ENCODE measurements at regions not wholly inside any gene's neighbourhood (a gene's known extent, or its start where the extent isn't known, plus 50 kb on each side); places are given as distances from the start of the nearest gene placed in this dataset.

GRCh38 chr10:118106426-118106825 is 59.7 kb upstream of the RAB11FIP2 start:
- no peak for DNase-seq

DNA sequence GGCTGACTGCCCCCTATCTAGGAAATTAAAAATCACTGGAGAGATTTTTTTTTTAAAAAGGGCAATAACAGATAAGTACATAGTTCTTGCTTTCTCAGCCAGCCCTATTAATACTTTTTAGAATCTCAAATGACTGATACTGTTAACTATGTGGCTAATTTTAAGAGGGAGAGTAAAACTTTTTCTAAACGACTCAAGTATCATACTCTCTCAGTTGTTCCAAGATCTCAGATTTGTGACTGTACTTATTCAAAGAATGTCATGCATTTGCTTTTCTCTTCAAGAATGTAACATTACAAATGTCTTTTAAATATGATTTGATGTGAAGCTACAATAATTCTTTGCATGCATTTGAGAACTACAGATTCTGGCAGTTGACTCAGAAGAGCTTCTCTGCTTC is 55.4 kb upstream of the RAB11FIP2 start:
- DNase-seq: no peak

GRCh38 chr10:118101501-118101900 is 54.8 kb upstream of the RAB11FIP2 start:
- no peak for DNase-seq

All from NCI-H1930 (cell line).